NOMO-1 treated with DMSO at 0.1 percent for 48 hours (cell line): ENCODE measurements at regions not wholly inside any gene's neighbourhood (a gene's known extent, or its start where the extent isn't known, plus 50 kb on each side); places are given as distances from the start of the nearest gene placed in this dataset.
A peak's percentile ranks its signal among the peaks of the same experiment; 100 is the strongest.

ENCODE experiments used
- DNase-seq: peaks from one replicate; lab custom pipeline; 2025; ENCODE audit not compliant: unreplicated experiment; lab: John Stamatoyannopoulos, UW

- DNase-seq, result no peak
Observed at GRCh38 chr14:104435147-104436046, 144.2 kb upstream of the C14orf180 start.

DNA sequence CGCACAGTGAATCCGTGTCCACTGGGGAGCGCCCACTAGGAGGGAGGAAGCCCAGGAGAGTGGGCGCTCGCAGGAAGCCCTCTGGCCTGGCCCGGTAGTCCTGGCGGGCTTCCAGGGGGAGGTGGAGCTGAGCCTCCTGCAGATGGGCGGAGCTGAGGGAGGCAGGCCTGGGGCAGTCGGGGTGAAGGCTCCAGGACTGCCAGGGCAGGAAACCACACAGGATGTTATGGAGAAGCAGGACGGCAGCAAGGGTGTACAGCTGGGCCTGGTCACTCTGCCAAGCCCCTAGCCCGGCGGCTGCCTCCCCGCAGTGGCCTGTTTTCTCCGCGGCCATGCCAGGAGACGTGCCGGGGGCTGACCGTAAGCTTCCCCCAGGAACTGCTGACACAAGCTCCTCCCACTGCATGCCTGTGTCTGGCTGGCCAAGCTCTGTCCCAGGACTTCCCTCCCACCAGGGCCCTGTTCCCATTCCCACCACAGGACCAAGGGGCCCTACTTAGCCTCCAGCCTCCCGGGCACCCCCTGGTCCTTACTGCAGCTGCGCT lies 143.4 kb upstream of the C14orf180 start:
- DNase-seq, result no peak

DNA sequence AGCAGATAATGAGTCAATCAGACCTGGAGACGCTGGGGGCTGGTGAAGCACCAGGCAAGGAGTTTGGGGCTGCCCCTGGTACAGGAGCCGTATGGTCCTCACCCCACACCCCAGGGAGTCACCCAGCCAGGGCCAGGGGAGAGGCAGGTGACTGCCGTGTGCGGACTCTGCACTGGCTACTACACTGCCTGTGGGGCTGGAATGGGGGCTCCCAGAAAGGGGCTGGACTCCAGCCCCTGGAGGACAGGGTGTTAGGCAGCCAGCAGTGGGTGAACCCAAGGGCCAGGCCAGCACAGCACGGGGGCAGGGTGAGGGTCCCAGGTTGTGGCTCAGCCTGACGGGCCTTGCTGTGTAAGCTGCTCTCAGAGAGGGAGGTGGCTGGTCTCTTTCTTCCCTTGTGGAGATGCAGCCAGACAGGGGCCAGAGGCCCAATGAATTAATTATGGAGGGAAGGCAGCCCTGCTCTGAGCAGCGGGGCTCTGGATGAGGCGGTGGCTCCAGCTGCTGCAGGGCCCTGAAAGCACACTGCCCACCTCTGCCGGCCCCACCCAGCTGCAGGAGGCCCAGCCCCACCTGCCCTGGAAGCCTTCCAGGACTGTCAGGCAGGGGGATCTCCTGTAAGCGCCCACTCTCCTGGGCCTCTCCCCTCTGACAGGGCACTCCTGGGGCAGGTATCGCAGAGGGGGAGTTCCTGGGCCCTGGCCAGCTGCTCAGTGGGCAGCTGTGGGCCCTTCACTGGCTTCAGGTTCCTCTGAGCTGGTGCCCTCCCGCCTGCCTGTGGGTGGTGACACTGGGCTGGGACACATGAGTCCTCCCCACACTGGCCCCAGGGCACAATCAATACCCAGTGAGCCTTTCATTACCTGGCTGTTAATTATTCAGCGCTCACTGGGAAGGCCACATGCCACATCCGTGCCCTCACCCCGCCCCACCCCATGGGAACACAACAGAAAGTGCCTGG lies 142.5 kb upstream of the C14orf180 start:
- no peak for DNase-seq

DNA sequence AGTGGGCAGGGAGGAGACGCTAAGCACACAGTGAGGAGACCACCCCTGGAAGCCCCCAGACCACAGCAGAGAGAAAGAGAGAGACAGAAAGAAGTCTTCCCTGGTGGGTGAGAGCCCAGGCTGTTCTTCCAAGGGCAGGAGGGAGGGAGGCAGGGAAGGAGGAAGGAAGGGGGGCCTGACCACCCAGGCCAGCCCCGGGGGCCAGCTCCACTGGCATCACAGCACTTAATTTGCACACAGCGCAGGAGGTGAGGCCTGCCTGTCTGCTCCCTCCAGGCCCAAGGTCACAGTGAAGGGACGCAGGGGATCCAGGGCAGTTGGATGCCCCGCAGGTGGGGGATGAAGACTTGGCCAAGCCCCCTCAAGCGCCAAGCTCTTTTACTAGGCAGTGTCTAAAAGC lies 141.9 kb upstream of the C14orf180 start:
- DNase-seq, result no peak

DNA sequence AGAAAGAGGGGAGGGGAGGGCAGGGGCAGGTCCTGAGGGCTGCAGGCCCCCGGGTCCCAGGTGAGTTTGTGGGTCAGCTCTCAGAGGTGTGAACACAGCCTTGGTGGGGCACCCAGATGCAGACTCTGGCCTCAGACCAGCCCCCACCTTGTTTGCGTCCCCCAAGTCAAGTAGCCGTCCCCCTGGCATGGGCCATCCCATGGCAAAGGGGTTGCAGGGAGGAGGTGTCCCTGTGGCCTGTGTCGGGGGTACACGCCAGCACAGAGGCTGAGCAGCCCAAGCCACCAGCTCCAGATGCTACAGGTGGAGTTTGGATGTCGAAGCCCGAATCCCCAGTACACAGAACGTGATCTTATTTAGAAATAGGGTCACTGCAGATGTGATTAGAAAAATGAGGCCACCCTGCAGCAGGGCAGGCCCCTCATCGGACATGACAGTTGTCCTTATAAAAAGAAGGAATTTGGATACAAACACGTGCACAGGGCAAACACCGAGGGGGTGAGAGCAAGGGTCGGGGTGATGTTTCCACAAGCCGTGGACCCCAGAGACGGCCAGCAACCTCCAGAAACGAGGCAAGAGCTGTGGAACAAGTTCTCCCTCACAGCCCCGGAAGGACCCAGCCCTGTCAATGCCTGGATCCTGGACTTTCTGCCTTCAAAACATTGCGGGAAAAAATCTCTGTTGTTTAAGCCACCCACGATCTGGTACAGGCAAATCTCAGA lies 141.2 kb upstream of the C14orf180 start:
- DNase-seq, result no peak

- DNase-seq, result no peak
Observed at GRCh38 chr14:104439625-104440024, 139.9 kb upstream of the C14orf180 start.

DNA sequence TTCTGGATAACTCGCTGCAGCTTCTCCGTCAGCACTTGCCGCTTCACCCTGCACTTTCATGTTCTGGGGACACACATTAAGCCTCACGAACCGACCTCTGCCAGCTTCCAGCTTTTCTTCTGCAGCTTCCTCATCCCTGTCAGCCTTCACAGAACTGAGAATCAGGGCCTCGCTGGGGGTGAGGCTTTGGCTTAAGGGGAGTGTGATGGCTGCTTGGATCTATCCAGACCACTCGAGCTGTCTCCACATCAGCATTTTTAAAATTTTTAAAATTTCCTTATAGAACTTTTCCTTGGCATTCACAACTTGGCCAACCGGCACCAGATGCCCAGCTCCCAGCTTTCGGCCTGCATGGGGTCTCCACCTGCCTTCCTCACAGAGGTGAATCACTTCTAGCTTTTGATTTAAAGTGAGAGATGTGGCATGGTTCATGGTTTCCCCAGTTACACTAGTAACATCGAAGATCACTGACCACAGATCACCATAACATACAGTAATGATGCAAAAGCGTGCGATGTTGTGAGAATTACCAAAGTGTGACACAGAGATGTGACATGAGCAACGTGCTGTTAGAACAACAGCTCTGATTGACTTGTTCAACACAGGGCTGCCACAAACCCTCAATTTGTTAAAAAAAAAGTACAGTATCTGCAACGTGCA lies 139.1 kb upstream of the C14orf180 start:
- DNase-seq, result no peak

DNA sequence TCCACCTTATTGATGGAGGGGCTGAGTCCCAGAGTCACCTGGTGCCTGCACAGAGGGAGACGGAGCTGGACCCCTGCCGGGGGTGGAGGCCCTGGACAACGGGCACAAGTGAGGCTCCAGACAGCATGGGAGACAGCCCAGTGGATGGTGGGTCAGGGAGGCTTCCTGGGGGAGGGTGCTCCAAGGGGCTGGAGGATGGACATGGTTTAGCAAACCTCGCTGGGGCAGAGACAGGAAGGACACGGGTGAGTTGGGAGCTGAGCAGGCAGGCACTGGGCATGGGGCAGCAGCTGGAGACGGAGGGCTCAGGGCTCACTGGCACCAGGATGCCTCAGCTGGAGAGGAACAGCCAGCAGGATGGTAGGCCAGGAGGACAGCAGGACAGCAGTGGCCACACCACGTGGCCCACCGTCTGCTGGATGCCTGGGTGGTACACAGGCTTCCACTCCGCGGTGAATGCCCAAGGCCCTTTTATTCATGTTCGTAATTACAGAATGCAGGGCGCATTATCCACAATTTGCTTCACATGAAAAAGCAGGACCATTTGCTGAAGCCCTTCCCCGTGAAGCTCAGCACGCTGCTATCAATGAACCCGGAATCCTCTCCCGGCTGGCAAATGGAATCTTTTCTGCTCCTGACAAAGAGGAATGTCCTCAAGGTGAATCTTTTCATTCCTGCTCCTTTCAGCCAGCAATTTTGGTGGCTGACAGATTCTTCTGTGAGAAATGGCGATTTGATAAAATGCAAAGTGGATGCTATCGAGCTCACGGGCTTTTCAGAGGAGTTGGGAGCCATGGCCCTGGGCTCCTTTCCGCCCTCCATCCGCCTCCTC lies 138.1 kb upstream of the C14orf180 start:
- DNase-seq, result no peak

DNA sequence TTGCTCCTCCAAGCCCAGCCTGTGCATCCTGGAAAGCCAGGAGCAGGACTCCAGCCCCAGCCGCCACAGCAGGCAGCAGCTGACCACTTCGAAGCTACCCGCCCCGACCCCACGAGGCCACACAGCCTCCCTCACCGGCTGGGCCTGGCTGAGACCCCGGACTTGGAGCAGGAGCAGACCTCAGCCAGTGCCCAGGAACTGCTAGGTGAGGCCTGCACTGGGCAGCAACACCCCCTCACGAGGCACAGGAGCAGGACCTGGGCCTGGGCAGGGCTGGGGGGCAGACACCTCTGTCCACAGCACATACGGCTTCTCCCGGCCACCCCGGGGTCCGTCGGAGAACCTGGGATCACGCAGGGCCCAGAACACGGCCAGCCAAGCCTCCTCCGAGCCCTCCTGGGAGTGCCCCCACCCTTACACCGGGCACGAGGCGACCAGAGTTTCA lies 137.4 kb upstream of the C14orf180 start:
- DNase-seq, result no peak

GRCh38 chr14:104442631-104443390 lies 136.8 kb upstream of the C14orf180 start:
- no peak for DNase-seq

DNA sequence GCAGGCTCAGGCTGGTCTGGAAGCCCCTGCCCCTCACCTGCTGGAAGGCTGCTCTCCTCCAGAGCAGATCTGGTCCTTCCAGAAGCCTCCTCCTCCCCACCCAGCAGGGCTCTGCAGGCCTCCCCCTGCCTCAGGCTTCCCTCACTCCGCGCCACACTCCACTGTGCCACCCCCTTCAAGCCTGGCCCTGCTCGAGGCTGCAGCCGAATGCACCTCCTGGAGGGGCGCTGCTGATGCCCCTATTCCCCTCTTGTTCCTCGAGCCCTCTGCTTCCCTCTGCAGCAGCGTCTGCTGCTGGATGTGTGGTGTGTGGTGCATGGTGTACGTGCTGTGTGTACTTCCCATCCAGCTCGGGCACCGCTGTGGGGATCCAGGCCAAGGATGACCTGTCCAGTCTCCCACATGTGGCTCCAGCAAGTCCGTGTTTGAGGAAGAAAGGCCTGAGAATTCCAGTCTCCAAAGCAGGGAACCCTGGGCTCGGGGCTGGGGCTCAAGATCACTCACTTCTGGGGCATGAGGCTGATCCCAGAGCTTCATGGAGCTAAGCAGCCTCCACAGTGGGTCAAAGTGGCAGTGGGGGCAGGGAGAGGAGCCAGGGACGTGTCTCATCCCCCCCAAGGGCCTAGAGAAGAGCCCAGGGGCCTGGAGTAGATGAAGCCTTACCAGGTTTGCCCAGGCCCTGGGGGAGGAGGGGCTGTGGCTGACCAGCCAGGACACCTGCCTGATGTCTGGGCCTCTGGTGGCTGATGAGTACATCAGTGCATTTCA lies 136.0 kb upstream of the C14orf180 start:
- DNase-seq, result no peak

- DNase-seq, result no peak
Observed at GRCh38 chr14:104444159-104445030, 135.2 kb upstream of the C14orf180 start.

GRCh38 chr14:104445086-104445485 lies 134.5 kb upstream of the C14orf180 start:
- DNase-seq, result no peak

GRCh38 chr14:104445832-104446381 lies 133.7 kb upstream of the C14orf180 start:
- no peak for DNase-seq

GRCh38 chr14:104446611-104447010 lies 133.0 kb upstream of the C14orf180 start:
- DNase-seq, result no peak

DNA sequence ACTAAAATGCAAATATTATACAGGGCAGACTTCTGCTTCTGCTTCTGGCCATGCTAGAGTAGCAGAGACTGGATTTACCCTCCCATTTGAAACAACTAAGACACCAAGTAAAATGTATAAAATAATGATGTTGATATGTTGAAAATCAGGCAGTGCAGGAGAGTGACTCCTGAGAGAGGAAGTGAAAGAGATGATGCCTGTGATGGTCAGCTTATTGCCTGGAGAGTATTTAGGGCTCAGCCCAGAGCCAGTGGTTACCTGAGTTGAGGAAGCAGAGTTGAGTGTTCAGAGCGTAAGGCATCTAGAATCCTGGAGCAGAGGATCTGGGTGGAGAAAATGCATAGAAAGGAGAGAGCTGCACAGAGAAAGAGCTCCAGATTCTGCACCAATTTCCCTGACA lies 131.8 kb upstream of the C14orf180 start:
- DNase-seq, result peak; percentile 23

DNA sequence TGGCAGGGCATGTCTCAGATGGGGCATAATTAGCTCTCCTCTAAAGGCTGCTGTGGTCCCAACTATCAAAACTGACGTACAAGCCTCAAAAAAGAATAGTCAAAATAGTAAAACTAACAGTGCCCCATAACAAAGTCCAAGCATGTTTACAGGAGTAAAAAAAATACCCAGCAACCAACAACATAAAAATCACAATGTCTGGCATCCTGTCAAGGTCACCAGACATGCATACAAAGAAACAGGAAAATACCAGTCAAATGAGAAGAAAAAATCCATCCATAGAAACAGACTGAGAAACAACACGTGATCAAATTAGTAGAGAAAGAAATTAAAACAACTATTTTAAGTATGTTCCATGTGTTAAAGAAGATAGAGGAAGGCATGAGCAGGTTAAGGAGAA lies 131.2 kb upstream of the C14orf180 start:
- no peak for DNase-seq
